SU-DHL-6 (cell line): ENCODE measurements at regions not wholly inside any gene's neighbourhood (a gene's known extent, or its start where the extent isn't known, plus 50 kb on each side); places are given as distances from the start of the nearest gene placed in this dataset.

Experiments
- H2AFZ ChIP-seq: fragments of 200-600 bp; sonication (generic); 2 replicates; pipeline ENCODE4 v1.6.1; 2014; ENCODE audit warnings: low read depth, mild to moderate bottlenecking, moderate library complexity, mixed read lengths, antibody characterized with exemption, low read length; ENCODE audit not compliant: severe bottlenecking
- H3F3A ChIP-seq: fragments of 200-600 bp; shearing (Covaris generic); 2 replicates; pipeline ENCODE4 v1.6.0; 2016; ENCODE audit warnings: antibody characterized with exemption, mild to moderate bottlenecking; ENCODE audit not compliant: insufficient read depth
- H3K27ac ChIP-seq: fragments of 200-600 bp; sonication (generic); 2 replicates; pipeline ENCODE4 v1.5.1; 2016; ENCODE audit warnings: low read depth, mild to moderate bottlenecking, low read length, moderate library complexity, mixed read lengths
- H3K27me3 ChIP-seq: fragments of 200-600 bp; sonication (generic), shearing (Covaris generic); 2 replicates; pipeline ENCODE4 v1.6.0; 2014; ENCODE audit warnings: mild to moderate bottlenecking, low read length
- H3K36me3 ChIP-seq: fragments of 200-600 bp; sonication (generic); 2 replicates; pipeline ENCODE4 v1.6.1; 2014; ENCODE audit warnings: mild to moderate bottlenecking, low read length, mixed read lengths
- H3K4me2 ChIP-seq: fragments of 300-600, 200-600 bp; shearing (Covaris generic), sonication (generic); 2 replicates; pipeline ENCODE4 v1.6.0; 2014; ENCODE audit warnings: low read length, low read depth, mild to moderate bottlenecking; ENCODE audit not compliant: poor library complexity, severe bottlenecking
- H3K4me3 ChIP-seq: fragments of 200-600 bp; sonication (generic); 2 replicates; pipeline ENCODE4 v1.5.1; 2014; ENCODE audit warnings: antibody characterized with exemption, low read length, mild to moderate bottlenecking, mixed read lengths; ENCODE audit not compliant: insufficient read depth, poor library complexity, severe bottlenecking
- H3K79me2 ChIP-seq: fragments of 200-600 bp; sonication (generic); 2 replicates; pipeline ENCODE4 v1.6.1; 2014; ENCODE audit warnings: mild to moderate bottlenecking, low read length, moderate library complexity; ENCODE audit not compliant: insufficient read depth
- H3K9ac ChIP-seq: fragments of 200-600 bp; sonication (generic); 2 replicates; pipeline ENCODE4 v1.7.0; 2014; ENCODE audit warnings: mild to moderate bottlenecking, low read length
- H3K9me2 ChIP-seq: fragments of 200-600 bp; sonication (generic); replicated peaks from 2 replicates; pipeline ENCODE4 v1.6.1; 2014; ENCODE audit warnings: low read length; ENCODE audit not compliant: insufficient read depth
- H3K9me3 ChIP-seq: fragments of 200-600 bp; sonication (generic); 2 replicates; pipeline ENCODE4 v1.6.1; 2014; ENCODE audit warnings: low read length, mixed read lengths; ENCODE audit not compliant: insufficient read depth
- H4K20me1 ChIP-seq: fragments of 200-600 bp; sonication (generic); 2 replicates; pipeline ENCODE4 v1.6.1; 2014; ENCODE audit warnings: low read depth, mild to moderate bottlenecking, antibody characterized with exemption, low read length, moderate library complexity, mixed read lengths
- EZH2phosphoT487 ChIP-seq: fragments of 200-600 bp; sonication (generic), shearing (Covaris generic); conservative IDR thresholded peaks from 2 replicates; pipeline ENCODE4 v1.6.1; 2018; ENCODE audit warnings: mild to moderate bottlenecking, antibody characterized with exemption, low read length, moderate library complexity, mixed read lengths
- TF ChIP-seq, protein P1 (sequence below): fragments of 200-600 bp; sonication (generic); IDR thresholded peaks from one replicate; pipeline ENCODE4 v1.5.1; 2017; ENCODE audit warnings: antibody characterized with exemption, mild to moderate bottlenecking, low read length, moderate library complexity; ENCODE audit not compliant: insufficient read depth, poor library complexity, severe bottlenecking

DNA sequence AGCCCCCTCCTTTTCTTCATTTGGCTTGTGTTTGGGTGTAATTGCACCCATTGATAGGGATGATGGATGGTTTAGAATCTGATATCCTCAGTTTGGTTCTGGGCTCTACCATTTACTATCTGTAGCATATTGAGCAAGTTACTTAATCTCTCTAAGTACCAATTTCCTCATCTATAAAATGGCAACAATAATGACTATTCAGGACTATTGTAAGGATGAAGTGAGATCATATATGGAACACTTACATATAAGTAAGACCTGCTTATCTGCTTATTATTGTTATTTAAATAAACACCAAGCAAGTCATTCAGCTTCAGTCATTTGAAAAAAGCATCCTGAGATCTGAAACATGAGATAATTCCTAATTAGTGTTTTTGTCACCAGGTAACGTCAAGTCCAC lies 127.0 kb downstream of the SEC23IP start:
- no peak for TF ChIP-seq EZH2phosphoT487
- TF ChIP-seq, protein P1, sequence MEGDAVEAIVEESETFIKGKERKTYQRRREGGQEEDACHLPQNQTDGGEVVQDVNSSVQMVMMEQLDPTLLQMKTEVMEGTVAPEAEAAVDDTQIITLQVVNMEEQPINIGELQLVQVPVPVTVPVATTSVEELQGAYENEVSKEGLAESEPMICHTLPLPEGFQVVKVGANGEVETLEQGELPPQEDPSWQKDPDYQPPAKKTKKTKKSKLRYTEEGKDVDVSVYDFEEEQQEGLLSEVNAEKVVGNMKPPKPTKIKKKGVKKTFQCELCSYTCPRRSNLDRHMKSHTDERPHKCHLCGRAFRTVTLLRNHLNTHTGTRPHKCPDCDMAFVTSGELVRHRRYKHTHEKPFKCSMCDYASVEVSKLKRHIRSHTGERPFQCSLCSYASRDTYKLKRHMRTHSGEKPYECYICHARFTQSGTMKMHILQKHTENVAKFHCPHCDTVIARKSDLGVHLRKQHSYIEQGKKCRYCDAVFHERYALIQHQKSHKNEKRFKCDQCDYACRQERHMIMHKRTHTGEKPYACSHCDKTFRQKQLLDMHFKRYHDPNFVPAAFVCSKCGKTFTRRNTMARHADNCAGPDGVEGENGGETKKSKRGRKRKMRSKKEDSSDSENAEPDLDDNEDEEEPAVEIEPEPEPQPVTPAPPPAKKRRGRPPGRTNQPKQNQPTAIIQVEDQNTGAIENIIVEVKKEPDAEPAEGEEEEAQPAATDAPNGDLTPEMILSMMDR = no peak
- no peaks in the 10 kb centered on the region for H3K27me3 ChIP-seq

DNA sequence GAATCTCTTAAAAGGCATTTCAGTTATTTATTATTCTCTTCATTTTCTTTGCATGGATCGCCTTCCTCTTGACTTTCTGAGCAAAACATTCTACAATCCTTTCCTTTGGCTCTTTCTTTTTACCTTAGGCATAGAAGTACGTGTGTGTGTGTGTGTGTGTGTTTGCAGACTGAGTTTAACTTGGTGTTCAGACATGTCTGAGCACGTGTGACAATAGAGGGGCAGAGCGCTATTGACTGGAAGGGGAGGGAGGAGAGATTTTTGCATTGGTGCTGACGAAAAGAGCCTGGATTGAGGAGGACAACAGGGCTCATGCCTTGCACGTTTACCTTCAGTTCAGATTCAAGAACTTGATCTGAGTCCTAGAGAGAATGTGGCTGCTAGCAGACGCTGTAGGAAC lies 129.8 kb downstream of the SEC23IP start:
- no peaks in the 10 kb centered on the region for H3F3A ChIP-seq
- TF ChIP-seq, protein P1 = no peak
- no peak for TF ChIP-seq EZH2phosphoT487
- no peak overlapping the region for H2AFZ ChIP-seq
- no peak overlapping the region for H3K27ac ChIP-seq
- H3K9me2 ChIP-seq = no peaks in the 10 kb centered on the region
- no peaks in the 10 kb centered on the region for H3K36me3 ChIP-seq
- H3K27me3 ChIP-seq = no peaks in the 10 kb centered on the region
- H3K79me2 ChIP-seq = no peaks in the 10 kb centered on the region
- H3K4me2 ChIP-seq = no peak overlapping the region
- no peak overlapping the region for H3K9ac ChIP-seq
- H3K9me3 ChIP-seq = no peaks in the 10 kb centered on the region
- H4K20me1 ChIP-seq = no peaks in the 10 kb centered on the region
- H3K4me3 ChIP-seq = no peak overlapping the region

More for the DNA sequence above, 127.0 kb downstream of the SEC23IP start:
- no peaks in the 10 kb centered on the region for H3K9me3 ChIP-seq
- no peak overlapping the region for H3K4me3 ChIP-seq
- H3K9me2 ChIP-seq = no peaks in the 10 kb centered on the region
- H3K4me2 ChIP-seq = no peak overlapping the region
- no peak overlapping the region for H2AFZ ChIP-seq
- H3K9ac ChIP-seq = no peak overlapping the region
- no peaks in the 10 kb centered on the region for H3F3A ChIP-seq
- no peaks in the 10 kb centered on the region for H3K79me2 ChIP-seq
- no peak overlapping the region for H3K27ac ChIP-seq
- H3K36me3 ChIP-seq = no peaks in the 10 kb centered on the region
- no peaks in the 10 kb centered on the region for H4K20me1 ChIP-seq

DNA sequence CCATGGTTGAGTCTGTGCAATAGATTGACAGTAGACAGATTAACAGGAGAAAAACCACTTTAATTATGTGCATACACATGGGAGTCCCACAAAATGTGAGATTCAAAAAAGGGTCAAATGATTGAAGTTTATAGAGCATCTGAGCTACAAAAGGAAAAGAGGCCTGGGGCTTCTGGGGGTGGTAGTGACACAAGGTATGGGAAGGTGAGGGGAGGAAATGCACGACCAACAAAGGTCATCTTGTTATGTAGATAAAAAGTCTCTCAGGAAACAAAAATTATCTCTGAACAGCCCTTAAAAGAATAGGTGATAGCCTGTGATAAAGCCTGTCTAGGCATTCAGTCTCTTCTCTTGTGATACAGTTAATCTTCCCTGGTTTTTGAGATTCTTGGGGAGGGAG lies 141.7 kb downstream of the SEC23IP start:
- no peak overlapping the region for H2AFZ ChIP-seq
- H3K4me2 ChIP-seq = no peak overlapping the region
- H3K27me3 ChIP-seq = no peaks in the 10 kb centered on the region
- H3K27ac ChIP-seq = no peak overlapping the region
- H3K9ac ChIP-seq = no peak overlapping the region
- H3F3A ChIP-seq = no peaks in the 10 kb centered on the region
- H3K4me3 ChIP-seq = no peak overlapping the region
- no peaks in the 10 kb centered on the region for H3K79me2 ChIP-seq
- no peaks in the 10 kb centered on the region for H4K20me1 ChIP-seq
- H3K9me3 ChIP-seq = no peaks in the 10 kb centered on the region
- TF ChIP-seq EZH2phosphoT487 = no peak
- TF ChIP-seq, protein P1 = no peak
- no peaks in the 10 kb centered on the region for H3K9me2 ChIP-seq
- H3K36me3 ChIP-seq = no peaks in the 10 kb centered on the region

DNA sequence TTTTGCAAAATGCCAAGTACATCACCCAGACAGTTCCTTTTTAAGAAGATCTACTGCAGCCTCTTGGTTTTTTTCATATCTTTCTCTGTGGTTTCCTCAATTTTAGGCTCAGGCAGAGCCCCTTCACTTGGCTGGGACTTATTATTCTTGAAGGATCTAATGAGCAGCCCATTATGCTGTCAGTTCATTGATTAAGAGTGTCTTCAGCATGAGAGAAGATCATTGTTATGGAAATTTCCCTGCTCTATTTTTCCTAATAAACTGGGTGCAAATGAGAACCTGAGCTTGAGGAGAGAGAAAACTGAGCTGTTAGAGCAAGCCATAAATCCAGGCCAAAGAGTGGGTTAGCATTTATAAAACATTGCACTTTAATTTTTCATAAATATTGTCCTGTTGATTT lies 146.5 kb downstream of the SEC23IP start:
- TF ChIP-seq EZH2phosphoT487 = no peak
- TF ChIP-seq, protein P1 = no peak

More for the DNA sequence above, 146.5 kb downstream of the SEC23IP start:
- H3K79me2 ChIP-seq = no peaks in the 10 kb centered on the region
- no peak overlapping the region for H3K4me3 ChIP-seq
- no peaks in the 10 kb centered on the region for H3K9me3 ChIP-seq
- no peak overlapping the region for H2AFZ ChIP-seq
- H3K9me2 ChIP-seq = no peaks in the 10 kb centered on the region
- H3F3A ChIP-seq = no peaks in the 10 kb centered on the region
- no peaks in the 10 kb centered on the region for H3K27me3 ChIP-seq
- H3K4me2 ChIP-seq = no peak overlapping the region
- H4K20me1 ChIP-seq = no peaks in the 10 kb centered on the region
- no peak overlapping the region for H3K27ac ChIP-seq
- H3K36me3 ChIP-seq = no peaks in the 10 kb centered on the region
- no peak overlapping the region for H3K9ac ChIP-seq
